ENCODE measurements at regions not wholly inside any gene's neighbourhood (a gene's known extent, or its start where the extent isn't known, plus 50 kb on each side); places are given as distances from the start of the nearest gene placed in this dataset.
A peak's percentile ranks its signal among the peaks of the same experiment; 100 is the strongest.

DNA sequence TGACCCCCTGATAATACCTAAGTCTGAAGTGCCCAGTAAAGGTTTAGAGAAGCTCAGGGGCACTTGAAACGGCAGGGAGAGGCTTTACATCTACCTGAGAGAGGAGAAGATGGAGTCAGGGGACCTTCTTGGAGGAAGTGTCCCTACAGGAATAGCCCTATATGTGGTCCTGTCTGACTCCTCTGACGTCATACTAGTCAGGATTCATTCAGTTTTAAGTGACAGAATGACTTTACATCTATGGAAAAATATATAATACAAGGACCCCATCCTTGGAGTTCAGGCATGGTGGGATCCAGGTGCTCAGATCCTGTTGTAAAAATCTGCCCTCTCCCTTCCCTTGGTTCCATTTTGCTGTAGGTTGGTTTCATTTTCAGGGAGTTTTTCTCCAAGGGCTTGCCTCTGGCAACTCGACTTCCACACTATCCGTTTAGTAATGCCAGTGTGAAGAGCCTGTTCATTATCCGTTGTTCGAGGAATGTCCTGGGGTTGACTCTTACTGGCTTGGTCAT, 205.6 kb downstream of the IRF8 start:
- ChIA-PET CTCF (no interaction called here), POLR2A (no interaction called here)
- DNase-seq (ENCODE audit: extremely low spot score) = no peak
- no peak for TF ChIP-seq L3MBTL2 (conservative IDR thresholded peaks at IDR 0.05)
- TF ChIP-seq NFRKB (IDR thresholded peaks at IDR 0.05) = no peak
- TF ChIP-seq, protein P1, sequence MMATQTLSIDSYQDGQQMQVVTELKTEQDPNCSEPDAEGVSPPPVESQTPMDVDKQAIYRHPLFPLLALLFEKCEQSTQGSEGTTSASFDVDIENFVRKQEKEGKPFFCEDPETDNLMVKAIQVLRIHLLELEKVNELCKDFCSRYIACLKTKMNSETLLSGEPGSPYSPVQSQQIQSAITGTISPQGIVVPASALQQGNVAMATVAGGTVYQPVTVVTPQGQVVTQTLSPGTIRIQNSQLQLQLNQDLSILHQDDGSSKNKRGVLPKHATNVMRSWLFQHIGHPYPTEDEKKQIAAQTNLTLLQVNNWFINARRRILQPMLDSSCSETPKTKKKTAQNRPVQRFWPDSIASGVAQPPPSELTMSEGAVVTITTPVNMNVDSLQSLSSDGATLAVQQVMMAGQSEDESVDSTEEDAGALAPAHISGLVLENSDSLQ (IDR thresholded peaks at IDR 0.05) = no peak
- TF ChIP-seq FOXK2 (IDR thresholded peaks at IDR 0.05) = no peak
- no peak for TF ChIP-seq SP1 (IDR thresholded peaks at IDR 0.05)
- TF ChIP-seq CTBP1 (IDR thresholded peaks at IDR 0.05; ENCODE audit: borderline replicate concordance) = no peak
- no peak for TF ChIP-seq HDGF (IDR thresholded peaks at IDR 0.05; ENCODE audit: borderline replicate concordance)
- no peak for TF ChIP-seq ZNF384 (IDR thresholded peaks at IDR 0.05)
- TF ChIP-seq FOXM1 (IDR thresholded peaks at IDR 0.05; ENCODE audit: borderline replicate concordance) = no peak
- no peak for TF ChIP-seq ARNT (IDR thresholded peaks at IDR 0.05)
- no peak for TF ChIP-seq ELF4 (IDR thresholded peaks at IDR 0.05)
- TF ChIP-seq TARDBP (IDR thresholded peaks at IDR 0.05) = no peak
- no peak for TF ChIP-seq FOXA1 (IDR thresholded peaks at IDR 0.05)
- no peak for TF ChIP-seq LEF1 (IDR thresholded peaks at IDR 0.05; ENCODE audit: borderline replicate concordance)
- no peak for TF ChIP-seq SUZ12 (IDR thresholded peaks at IDR 0.05)
- TF ChIP-seq BHLHE40 (IDR thresholded peaks at IDR 0.05; ENCODE audit: borderline replicate concordance) = no peak

GRCh38 chr16:86107215-86107825, 208.4 kb downstream of the IRF8 start:
- ChIA-PET CTCF (no interaction called here), POLR2A (no interaction called here)
- TF ChIP-seq CTBP1 (IDR thresholded peaks at IDR 0.05; ENCODE audit: borderline replicate concordance) (no peak), L3MBTL2 (conservative IDR thresholded peaks at IDR 0.05) (peak; percentile 70)
- DNase-seq (ENCODE audit: extremely low spot score) = no peak

- ChIA-PET POLR2A (no interaction called here), CTCF (no interaction called here)
- no peak for DNase-seq (ENCODE audit: extremely low spot score)
- TF ChIP-seq FOXM1 (IDR thresholded peaks at IDR 0.05; ENCODE audit: borderline replicate concordance) (no peak), TARDBP (IDR thresholded peaks at IDR 0.05) (no peak), LEF1 (IDR thresholded peaks at IDR 0.05; ENCODE audit: borderline replicate concordance) (no peak), HDGF (IDR thresholded peaks at IDR 0.05; ENCODE audit: borderline replicate concordance) (no peak), ELF4 (IDR thresholded peaks at IDR 0.05) (no peak), CTBP1 (IDR thresholded peaks at IDR 0.05; ENCODE audit: borderline replicate concordance) (no peak), SUZ12 (IDR thresholded peaks at IDR 0.05) (no peak), SP1 (IDR thresholded peaks at IDR 0.05) (no peak), NFRKB (IDR thresholded peaks at IDR 0.05) (no peak), ARNT (IDR thresholded peaks at IDR 0.05) (no peak), ZNF384 (IDR thresholded peaks at IDR 0.05) (no peak), L3MBTL2 (conservative IDR thresholded peaks at IDR 0.05) (no peak), BHLHE40 (IDR thresholded peaks at IDR 0.05; ENCODE audit: borderline replicate concordance) (no peak), FOXK2 (IDR thresholded peaks at IDR 0.05) (no peak), FOXA1 (IDR thresholded peaks at IDR 0.05) (no peak)
- TF ChIP-seq, protein P1 (IDR thresholded peaks at IDR 0.05) = no peak
These were observed 209.1 kb downstream of the IRF8 start for GRCh38 chr16:86108062-86108461.

DNA sequence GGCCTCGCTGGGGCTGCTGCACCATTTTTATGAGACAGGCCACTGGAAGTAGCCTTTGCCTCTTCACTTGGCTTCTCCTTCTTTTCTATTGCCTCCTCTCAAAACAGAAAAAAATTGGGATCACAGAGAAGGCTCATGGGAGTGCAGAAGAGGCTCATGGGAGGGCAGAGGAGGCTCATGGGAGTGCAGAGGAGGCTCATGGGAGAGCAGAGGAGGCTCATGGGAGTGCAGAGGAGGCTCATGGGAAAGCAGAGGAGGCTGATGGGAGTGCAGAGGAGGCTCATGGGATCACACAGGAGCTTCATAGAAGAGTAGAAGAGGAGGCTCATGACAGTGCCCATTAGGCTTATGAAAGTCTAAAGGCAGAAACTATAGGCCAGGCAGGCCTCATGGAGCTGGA, 211.2 kb downstream of the IRF8 start:
- TF ChIP-seq FOXK2 (IDR thresholded peaks at IDR 0.05) (no peak), ARNT (IDR thresholded peaks at IDR 0.05) (no peak), HDGF (IDR thresholded peaks at IDR 0.05; ENCODE audit: borderline replicate concordance) (no peak), ZNF384 (IDR thresholded peaks at IDR 0.05) (no peak), FOXA1 (IDR thresholded peaks at IDR 0.05) (no peak), NFRKB (IDR thresholded peaks at IDR 0.05) (no peak), LEF1 (IDR thresholded peaks at IDR 0.05; ENCODE audit: borderline replicate concordance) (no peak), BHLHE40 (IDR thresholded peaks at IDR 0.05; ENCODE audit: borderline replicate concordance) (no peak)
- no peak for DNase-seq (ENCODE audit: extremely low spot score)
- POLR2A ChIA-PET = no interaction called here
- CTCF ChIA-PET = no interaction called here

DNA sequence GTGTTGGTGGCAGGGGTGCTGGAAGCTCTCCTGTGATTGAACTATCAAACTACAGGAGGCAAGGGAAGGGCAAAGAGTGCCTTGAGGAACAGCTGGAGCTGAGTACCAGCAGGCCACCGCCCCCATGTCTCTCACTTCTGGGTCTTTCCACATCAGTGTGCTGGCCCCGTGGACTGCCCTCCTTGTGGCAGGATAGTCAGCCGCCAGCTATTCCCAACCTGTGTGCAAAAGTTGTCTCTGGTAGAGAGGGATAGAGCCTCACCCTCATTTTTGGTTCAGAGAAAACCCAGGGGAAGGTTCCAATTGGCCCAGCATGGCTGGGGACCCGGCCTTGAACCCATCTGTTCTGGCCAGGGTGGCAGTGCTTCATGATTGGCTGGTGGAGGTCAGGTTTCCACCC, 211.8 kb downstream of the IRF8 start:
- TF ChIP-seq NFRKB (IDR thresholded peaks at IDR 0.05) = no peak
- no peak for TF ChIP-seq FOXK2 (IDR thresholded peaks at IDR 0.05)
- no peak for TF ChIP-seq TARDBP (IDR thresholded peaks at IDR 0.05)
- TF ChIP-seq, protein P1 (IDR thresholded peaks at IDR 0.05) = no peak
- TF ChIP-seq LEF1 (IDR thresholded peaks at IDR 0.05; ENCODE audit: borderline replicate concordance) = no peak
- TF ChIP-seq FOXA1 (IDR thresholded peaks at IDR 0.05) = no peak
- TF ChIP-seq SP1 (IDR thresholded peaks at IDR 0.05) = no peak
- no peak for DNase-seq (ENCODE audit: extremely low spot score)
- ChIA-PET POLR2A (no interaction called here), CTCF (no interaction called here)

DNA sequence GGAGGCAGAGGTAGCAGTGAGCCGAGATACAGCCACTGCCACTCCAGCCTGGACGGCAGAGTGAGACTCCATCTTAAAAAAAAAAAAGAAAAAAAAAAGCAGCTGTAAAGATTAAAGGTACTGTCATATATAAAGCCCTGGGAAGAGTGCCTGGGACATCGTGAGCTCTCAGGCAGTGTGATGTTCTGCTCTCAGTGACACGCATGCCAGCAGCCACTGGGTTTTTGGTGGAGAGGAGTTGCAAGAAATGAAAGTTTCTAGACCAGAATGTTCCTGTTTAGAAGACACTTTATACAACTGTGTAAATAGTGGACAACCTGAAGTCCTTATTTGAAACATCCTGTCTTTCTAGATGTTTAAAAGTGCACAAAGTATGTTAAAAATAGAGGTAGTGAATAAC, 213.2 kb downstream of the IRF8 start:
- ChIA-PET POLR2A (no interaction called here), CTCF (no interaction called here)
- TF ChIP-seq SUZ12 (IDR thresholded peaks at IDR 0.05) (no peak), ARNT (IDR thresholded peaks at IDR 0.05) (no peak), BHLHE40 (IDR thresholded peaks at IDR 0.05; ENCODE audit: borderline replicate concordance) (no peak), FOXA1 (IDR thresholded peaks at IDR 0.05) (no peak), CTBP1 (IDR thresholded peaks at IDR 0.05; ENCODE audit: borderline replicate concordance) (no peak), TARDBP (IDR thresholded peaks at IDR 0.05) (no peak), FOXK2 (IDR thresholded peaks at IDR 0.05) (no peak), HDGF (IDR thresholded peaks at IDR 0.05; ENCODE audit: borderline replicate concordance) (no peak), L3MBTL2 (conservative IDR thresholded peaks at IDR 0.05) (no peak), NFRKB (IDR thresholded peaks at IDR 0.05) (no peak), ZNF384 (IDR thresholded peaks at IDR 0.05) (no peak), LEF1 (IDR thresholded peaks at IDR 0.05; ENCODE audit: borderline replicate concordance) (no peak), SP1 (IDR thresholded peaks at IDR 0.05) (no peak), FOXM1 (IDR thresholded peaks at IDR 0.05; ENCODE audit: borderline replicate concordance) (no peak)
- no peak for DNase-seq (ENCODE audit: extremely low spot score)
